NB4 (cell line): ENCODE measurements at regions not wholly inside any gene's neighbourhood (a gene's known extent, or its start where the extent isn't known, plus 50 kb on each side); places are given as distances from the start of the nearest gene placed in this dataset.

Source experiments
- DNase-seq: peaks from one replicate; pipeline ENCODE4 v3.0.0; 2010; ENCODE audit warnings: low read depth
- H3K4me3 ChIP-seq: one replicate; pipeline ENCODE4 v1.5.1; 2011; ENCODE audit warnings: mild to moderate bottlenecking, low read depth, low read length, moderate library complexity
- CTCF ChIP-seq: IDR thresholded peaks from one replicate; pipeline ENCODE4 v1.5.1; 2012; ENCODE audit warnings: low read depth, low read length
- MAX ChIP-seq: IDR thresholded peaks from 2 replicates; pipeline ENCODE4 v1.6.1; 2011; ENCODE audit warnings: low read depth, low read length
- MYC ChIP-seq: IDR thresholded peaks from 2 replicates; pipeline ENCODE4 v1.6.1; 2011; ENCODE audit warnings: low read depth, low read length
- POLR2A ChIP-seq: IDR thresholded peaks from 2 replicates; pipeline ENCODE4 v1.6.1; 2011; ENCODE audit warnings: mild to moderate bottlenecking; ENCODE audit not compliant: insufficient read length; ENCODE audit errors: extremely low read depth

- no peak for TF ChIP-seq POLR2A
- TF ChIP-seq CTCF = no peak
- no peak for TF ChIP-seq MYC
- no peak for TF ChIP-seq MAX
Measured at GRCh38 chr3:6600237-6600636, 260.7 kb upstream of the GRM7 start.

GRCh38 chr3:6601374-6601773 is 259.5 kb upstream of the GRM7 start:
- no peak for DNase-seq
- TF ChIP-seq MYC = no peak
- no peak for TF ChIP-seq POLR2A
- no peak overlapping the region for H3K4me3 ChIP-seq

More at GRCh38 chr3:6600237-6600636, 260.7 kb upstream of the GRM7 start:
- no peak for DNase-seq
- no peak overlapping the region for H3K4me3 ChIP-seq

GRCh38 chr3:6602329-6602728 is 258.6 kb upstream of the GRM7 start:
- no peak for DNase-seq
- no peak overlapping the region for H3K4me3 ChIP-seq
- TF ChIP-seq POLR2A = no peak
- TF ChIP-seq MYC = no peak
- no peak for TF ChIP-seq CTCF
- TF ChIP-seq MAX = no peak

GRCh38 chr3:6605227-6605626 is 255.7 kb upstream of the GRM7 start:
- no peak for DNase-seq
- TF ChIP-seq CTCF (no peak), POLR2A (no peak), MYC (no peak)

GRCh38 chr3:6608843-6609242 is 252.1 kb upstream of the GRM7 start:
- no peak overlapping the region for H3K4me3 ChIP-seq
- no peak for DNase-seq
- no peak for TF ChIP-seq CTCF
- TF ChIP-seq MAX = no peak
- no peak for TF ChIP-seq MYC
- no peak for TF ChIP-seq POLR2A

More at GRCh38 chr3:6605227-6605626, 255.7 kb upstream of the GRM7 start:
- H3K4me3 ChIP-seq = no peak overlapping the region

- TF ChIP-seq CTCF (no peak), MYC (no peak), POLR2A (no peak), MAX (no peak)
- no peak for DNase-seq
Measured at GRCh38 chr3:6612034-6612616, 248.8 kb upstream of the GRM7 start.

More at GRCh38 chr3:6612034-6612616, 248.8 kb upstream of the GRM7 start:
- H3K4me3 ChIP-seq = no peak overlapping the region
